ENCODE measurements at regions not wholly inside any gene's neighbourhood (a gene's known extent, or its start where the extent isn't known, plus 50 kb on each side); places are given as distances from the start of the nearest gene placed in this dataset.

GRCh38 chr5:57750891-57751290 is 268.3 kb upstream of the ACTBL2 start:
- TF ChIP-seq CTCF (IDR thresholded peaks at IDR 0.05) = no peak
- TF ChIP-seq POLR2A (IDR thresholded peaks at IDR 0.05) = no peak
- TF ChIP-seq EP300 (IDR thresholded peaks at IDR 0.05) = no peak

Data from ovary (tissue), 3 donors.